Keratinocyte (primary cell): ENCODE measurements at regions not wholly inside any gene's neighbourhood (a gene's known extent, or its start where the extent isn't known, plus 50 kb on each side); places are given as distances from the start of the nearest gene placed in this dataset.

ENCODE experiments used
- CTCF ChIP-seq, 3 experiments: IDR thresholded peaks in 1 of 3; conservative IDR thresholded peaks in 1 of 3; optimal IDR thresholded peaks in 1 of 3; 2 replicates in 2 of 3; 3 replicates in 1 of 3; pipeline versions ENCODE3 to v1.5.1; 2011; ENCODE audit warnings: low read length in 3 of 3, mild to moderate bottlenecking in 3 of 3, moderate library complexity in 2 of 3, control low read depth in 1 of 3, inconsistent platforms in 1 of 3; ENCODE audit not compliant: insufficient read depth in 2 of 3; ENCODE audit errors: extremely low read depth in 1 of 3
- EZH2 ChIP-seq: IDR thresholded peaks from one replicate; pipeline ENCODE4 v1.6.1; 2012; ENCODE audit warnings: inconsistent platforms, mild to moderate bottlenecking, low read length, moderate library complexity

GRCh38 chr10:113970641-113971040, 73.0 kb upstream of the ADRB1 start:
- TF ChIP-seq CTCF (optimal IDR thresholded peaks at IDR 0.05 in 1 of 3, IDR thresholded peaks at IDR 0.05 in 1 of 3, conservative IDR thresholded peaks at IDR 0.05 in 1 of 3; ENCODE audit: extremely low read depth in 1 of 3, insufficient read depth in 2 of 3, low read length in 3 of 3): no peak
- no peak for TF ChIP-seq EZH2
